T follicular helper cell (primary cell): ENCODE measurements at regions not wholly inside any gene's neighbourhood (a gene's known extent, or its start where the extent isn't known, plus 50 kb on each side); places are given as distances from the start of the nearest gene placed in this dataset.

Source experiments
- DNase-seq: peaks from one replicate; pipeline ENCODE4 v3.0.0-alpha.2; 2020; ENCODE audit warnings: low read depth

DNA sequence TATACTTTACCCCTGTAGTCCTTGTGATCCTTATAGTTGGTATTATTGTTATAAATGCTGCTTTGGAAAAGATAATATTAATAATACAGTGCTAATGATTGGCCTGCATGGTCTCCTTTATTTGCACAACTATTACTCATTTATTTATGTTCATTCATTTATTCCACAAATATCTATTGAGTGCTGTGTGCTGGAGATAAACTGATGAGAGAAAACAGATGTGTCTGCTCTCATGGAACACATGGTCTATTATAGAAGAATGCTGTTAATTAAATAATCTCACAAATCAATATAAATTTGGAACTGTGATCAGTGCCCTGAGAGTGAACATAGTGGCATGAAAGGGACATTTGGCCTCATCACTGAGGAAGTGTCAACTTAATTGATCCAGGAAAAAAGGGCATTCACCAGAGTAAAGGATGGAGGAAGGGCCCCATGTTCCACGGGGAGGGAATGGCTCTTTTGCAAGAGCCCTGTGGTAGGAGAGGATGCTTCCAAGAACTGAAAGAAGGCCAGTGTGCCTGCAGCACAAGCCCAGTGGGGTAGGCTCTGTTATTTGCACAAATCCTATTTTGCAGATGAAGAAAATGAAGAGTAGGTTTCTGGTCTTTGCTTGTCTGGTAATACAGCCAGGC is 91.5 kb upstream of the STK39 start:
- no peak for DNase-seq

DNA sequence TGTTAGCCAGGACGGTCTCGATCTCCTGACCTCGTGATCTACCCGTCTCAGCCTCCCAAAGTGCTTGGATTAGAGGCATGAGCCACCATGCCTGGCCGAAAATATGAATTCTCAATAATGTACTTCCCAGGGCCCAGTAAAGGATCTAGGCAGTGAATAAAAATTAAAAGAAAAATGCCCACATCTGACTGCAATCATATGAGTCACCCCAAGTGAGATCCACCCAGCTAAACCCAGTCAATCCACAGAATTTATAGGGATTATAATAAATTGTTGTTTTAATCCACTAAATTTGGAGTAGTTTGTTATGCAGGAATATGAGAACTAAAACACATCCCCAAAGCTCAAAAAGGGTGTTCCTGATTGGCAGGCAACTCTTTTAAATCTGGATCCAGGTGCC is 93.5 kb upstream of the STK39 start:
- no peak for DNase-seq

GRCh38 chr2:168343586-168343985 is 96.2 kb upstream of the STK39 start:
- no peak for DNase-seq

- DNase-seq: no peak
These were observed 97.3 kb upstream of the STK39 start for GRCh38 chr2:168344706-168345105.

- no peak for DNase-seq
These were observed 98.2 kb upstream of the STK39 start for GRCh38 chr2:168345601-168346000.

DNA sequence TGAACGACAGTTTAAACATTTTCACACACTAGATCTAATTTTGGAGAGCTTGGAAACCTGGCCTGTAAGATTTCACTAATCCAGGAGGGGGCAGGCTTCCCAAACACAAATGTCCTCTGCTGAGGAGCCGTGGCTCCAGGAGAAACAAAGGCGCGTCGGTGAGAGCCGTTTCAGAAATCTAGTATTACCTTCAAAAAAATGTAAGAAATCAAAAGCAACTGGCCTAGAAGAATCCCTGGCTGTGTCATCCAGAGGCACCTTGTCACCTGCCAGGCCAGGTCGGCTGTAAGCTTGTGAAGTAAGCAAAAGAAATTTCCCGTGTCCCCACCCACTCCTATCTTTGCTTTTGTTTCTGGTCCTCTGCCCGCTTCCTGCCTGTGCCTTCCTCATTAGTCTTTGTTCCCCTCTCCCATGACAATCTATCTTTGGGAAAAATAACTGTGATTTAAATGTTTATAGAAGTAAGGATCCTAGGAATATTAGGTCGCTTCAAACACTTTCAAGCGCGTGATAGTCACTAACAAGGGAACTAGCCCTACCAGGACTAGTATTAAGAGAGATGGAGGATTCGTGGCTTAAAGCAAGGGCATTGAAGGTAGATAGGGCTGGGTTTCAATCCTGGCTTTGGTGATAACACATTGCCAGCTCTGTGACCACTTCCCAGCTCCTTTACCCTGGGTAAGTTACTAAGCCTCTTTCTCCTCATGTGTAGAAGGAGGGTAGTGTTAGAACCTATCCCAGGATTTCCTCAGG is 99.5 kb upstream of the STK39 start:
- DNase-seq: peak; percentile 40

GRCh38 chr2:168348076-168348475 is 100.7 kb upstream of the STK39 start:
- no peak for DNase-seq

DNA sequence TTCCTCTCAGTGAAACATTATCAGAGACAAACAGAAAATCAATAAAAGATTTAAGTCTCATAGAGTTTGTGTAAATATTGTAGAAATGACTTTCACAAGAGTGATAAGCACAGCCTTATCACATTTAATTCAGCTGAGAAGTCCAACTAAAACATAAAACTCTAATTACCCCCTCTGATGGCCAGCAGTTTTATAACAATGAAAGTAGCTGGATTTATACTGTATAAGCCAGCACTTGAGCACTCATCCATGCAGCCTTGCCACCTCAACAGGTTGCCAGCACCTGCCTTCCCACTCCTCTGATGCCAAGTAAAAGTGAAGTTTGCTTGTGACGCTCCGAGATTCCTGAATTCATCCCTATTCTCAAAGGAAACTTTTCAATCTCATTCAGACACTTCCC is 103.0 kb upstream of the STK39 start:
- DNase-seq: no peak

DNA sequence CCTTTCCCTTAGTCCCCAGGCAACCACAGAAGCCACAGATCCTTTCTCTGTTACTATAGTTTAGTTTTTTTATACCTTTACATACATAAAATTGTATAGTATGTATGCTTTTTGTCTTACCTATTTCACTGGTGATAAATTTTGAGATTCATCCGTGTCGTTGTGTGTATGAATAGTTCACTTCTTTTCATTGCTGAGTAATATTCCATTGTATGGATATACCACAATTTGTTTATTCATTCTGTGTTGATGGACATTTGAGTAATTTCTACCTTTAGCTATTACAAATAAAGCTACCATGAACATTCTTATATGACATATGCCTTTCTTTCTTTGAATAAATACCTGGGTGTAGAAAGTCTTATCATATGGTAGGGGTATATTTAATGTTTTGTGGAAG is 102.8 kb upstream of the CERS6 start:
- DNase-seq: no peak

DNA sequence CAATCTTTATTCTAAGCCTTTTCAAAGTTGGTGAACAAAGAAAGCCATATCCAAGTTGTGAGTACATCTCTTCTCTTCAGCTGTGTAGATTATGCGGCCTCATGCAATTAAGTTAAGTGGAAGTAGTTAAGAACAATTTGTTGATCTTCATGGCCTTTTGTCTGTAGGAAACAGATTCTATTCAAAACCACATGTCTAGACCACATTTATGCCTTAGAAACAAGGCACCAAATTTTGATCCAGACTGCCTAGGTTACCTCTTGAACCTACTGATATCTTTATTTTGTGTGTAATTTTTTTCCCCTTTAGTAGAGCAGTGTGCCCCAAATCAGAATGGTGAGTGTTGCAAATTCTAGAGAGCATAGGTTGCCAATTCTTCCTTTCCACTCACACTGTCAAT is 101.6 kb upstream of the CERS6 start:
- no peak for DNase-seq

DNA sequence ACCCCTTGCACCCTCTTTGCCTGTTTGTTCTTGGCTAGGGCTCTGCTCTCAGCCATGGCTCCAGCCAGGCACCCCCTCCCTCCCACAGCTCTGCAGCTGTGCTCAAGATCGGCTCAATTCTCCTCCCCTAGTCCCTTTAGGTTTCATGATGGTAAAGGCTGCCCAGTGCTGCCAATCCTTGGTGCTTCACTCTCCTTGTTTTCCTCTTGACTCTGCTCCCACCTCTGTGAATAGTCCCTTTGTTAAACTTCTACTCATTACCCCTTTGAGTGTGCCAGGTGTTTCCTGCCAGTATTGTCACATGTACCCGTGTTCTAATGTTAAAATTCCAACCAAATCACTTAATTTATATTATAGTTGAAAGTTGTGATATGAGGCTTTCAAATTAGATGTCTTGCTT is 101.0 kb upstream of the CERS6 start:
- no peak for DNase-seq

DNA sequence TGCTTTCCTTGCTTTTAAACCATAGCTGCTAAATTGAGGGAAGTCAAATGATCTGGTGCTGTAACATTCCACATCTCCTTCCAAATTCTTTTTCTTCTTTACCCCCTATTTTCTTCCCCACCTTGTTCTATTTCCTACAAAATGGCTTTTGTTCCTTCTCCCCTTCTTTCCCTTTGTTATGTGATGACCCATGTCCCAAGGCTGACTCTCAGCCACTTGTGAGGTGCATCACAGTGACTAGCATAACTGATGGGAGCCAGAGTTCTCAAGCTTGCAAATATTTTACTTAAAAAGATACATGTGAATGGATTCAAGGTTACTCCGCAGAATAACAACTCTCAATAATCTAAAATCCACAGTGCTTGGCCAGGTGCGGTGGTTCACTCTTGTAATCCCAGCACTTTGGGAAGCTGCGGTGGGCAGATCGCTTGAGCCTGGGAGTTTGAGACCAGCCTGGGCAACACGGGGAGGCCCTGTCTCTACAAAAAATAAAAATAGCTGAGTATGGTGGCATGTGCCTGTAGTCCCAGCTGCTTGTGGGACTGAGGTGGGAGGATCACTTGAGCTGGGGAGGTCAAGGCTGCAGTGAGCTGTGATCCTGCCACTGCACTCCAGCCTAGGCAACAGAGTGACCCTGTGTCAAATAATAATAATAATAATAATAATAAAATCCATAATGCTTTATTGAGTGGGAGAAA is 100.1 kb upstream of the CERS6 start:
- no peak for DNase-seq

GRCh38 chr2:168356477-168356835 is 99.6 kb upstream of the CERS6 start:
- DNase-seq: no peak

DNA sequence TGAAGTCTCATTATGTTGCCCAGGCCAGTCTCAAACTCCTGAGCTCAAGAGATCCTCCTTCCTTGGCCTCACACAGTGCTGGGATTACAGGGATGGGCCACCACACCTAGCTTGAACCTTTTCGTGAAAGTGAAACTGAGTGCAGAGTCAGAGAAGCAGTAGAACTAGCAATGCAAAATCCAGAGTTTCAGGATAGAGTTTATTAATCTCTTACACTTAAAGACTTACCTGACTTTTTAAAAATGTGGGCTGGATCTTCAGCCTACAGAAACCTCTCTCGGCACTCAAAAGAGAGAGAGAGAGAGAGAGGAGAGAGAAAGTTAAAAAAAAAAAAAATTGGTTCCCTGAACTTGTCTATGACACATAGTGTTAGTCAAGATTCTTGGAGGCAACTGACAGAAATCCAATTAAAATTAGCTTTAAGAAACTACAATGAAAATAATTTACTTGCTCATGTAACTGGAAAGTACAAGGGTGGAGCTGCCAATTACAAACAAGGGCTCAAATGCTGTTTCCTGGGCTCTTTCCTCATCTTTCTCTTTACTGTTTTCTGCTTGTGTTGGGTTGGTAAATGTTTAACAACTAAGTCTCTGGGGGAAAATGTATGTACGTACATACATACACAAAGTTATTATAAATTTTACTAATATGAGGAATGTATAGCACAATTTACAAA is 98.1 kb upstream of the CERS6 start:
- DNase-seq: no peak

GRCh38 chr2:168359082-168359481 is 97.0 kb upstream of the CERS6 start:
- no peak for DNase-seq

DNA sequence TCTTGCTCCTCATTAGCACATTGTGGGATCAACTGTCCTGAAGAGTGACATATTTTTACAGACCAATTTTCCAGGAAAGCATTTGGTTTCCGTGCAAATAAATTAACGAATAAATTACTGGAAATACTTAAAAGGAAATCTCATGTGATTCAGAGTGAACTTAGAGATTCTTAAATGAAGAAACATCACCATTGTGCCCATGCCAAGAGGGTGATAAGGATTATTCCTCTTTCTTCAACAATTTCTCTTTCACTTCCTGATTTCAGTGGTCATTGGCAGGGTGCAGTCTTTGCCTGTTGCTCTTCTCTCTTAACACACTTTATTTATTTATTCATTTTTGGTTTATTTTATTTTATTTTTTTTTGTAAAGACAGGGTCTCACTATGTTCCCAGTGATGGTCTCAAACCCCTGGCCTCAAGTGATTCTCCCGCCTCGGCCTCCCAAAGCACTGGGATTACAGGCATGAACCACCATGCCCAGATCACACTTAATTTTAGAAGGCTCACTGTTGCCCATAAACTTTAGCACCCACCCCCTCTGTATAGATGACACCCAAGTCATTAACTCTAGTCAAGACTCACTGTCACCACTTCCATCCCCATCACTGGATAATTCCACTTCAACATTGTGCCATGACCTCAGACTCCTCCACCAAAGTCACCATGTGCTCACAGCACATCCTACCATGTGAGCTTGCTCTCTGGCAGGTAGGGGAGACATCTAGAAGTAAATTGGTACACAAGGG is 92.6 kb upstream of the CERS6 start:
- no peak for DNase-seq

GRCh38 chr2:168365094-168365621 is 90.9 kb upstream of the CERS6 start:
- DNase-seq: no peak

- DNase-seq: no peak
These were observed 87.0 kb upstream of the CERS6 start for GRCh38 chr2:168369031-168369430.

GRCh38 chr2:168371273-168372019 is 84.6 kb upstream of the CERS6 start:
- no peak for DNase-seq

DNA sequence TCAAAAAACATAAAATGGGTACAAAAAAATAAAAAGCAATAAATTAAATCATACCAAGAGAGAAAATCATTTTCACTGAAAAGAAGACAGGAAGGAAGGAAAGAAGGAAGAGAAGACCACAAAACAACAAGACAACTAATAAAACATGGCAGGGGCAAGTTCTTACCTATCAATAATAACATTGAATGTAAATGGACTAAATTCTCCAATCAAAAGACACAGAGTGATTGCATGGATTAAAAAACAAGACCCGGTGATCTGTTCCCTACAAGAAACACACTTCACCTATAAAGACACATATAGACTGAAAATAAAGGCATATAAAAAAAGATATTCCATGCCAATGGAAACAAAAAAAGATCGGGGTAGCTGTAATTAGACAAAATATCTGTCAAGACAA is 82.6 kb upstream of the CERS6 start:
- no peak for DNase-seq

- DNase-seq: no peak
These were observed 80.8 kb upstream of the CERS6 start for GRCh38 chr2:168375195-168375798.
